NT2/D1 (cell line): ENCODE measurements at regions not wholly inside any gene's neighbourhood (a gene's known extent, or its start where the extent isn't known, plus 50 kb on each side); places are given as distances from the start of the nearest gene placed in this dataset.
"Not testable (repeated sequence)": the region's sequence is repeated elsewhere in the genome, so short reads cannot be mapped to it uniquely, and the experiment has no call there.

ENCODE experiments used
- DNase-seq: peaks from one replicate; pipeline ENCODE4 v3.0.0-alpha.2; 2011; ENCODE audit warnings: low read depth, low spot score
- H3K27me3 ChIP-seq: 2 replicates; pipeline ENCODE4 v1.6.0; 2011; ENCODE audit warnings: mild to moderate bottlenecking; ENCODE audit not compliant: insufficient read length, insufficient read depth
- H3K36me3 ChIP-seq: 2 replicates; pipeline ENCODE4 v1.6.1; 2011; ENCODE audit warnings: mild to moderate bottlenecking, low read length, mixed read lengths; ENCODE audit not compliant: insufficient read depth, insufficient read length
- H3K4me1 ChIP-seq: 2 replicates; pipeline ENCODE4 v1.5.1; 2011; ENCODE audit not compliant: insufficient read depth, insufficient read length
- H3K4me3 ChIP-seq: 2 replicates; pipeline ENCODE4 v1.5.1; 2011; ENCODE audit warnings: low read depth; ENCODE audit not compliant: insufficient read length
- H3K9ac ChIP-seq: 2 replicates; pipeline ENCODE4 v1.6.0; 2011; ENCODE audit warnings: low read depth; ENCODE audit not compliant: insufficient read length
- H3K9me3 ChIP-seq: 2 replicates; pipeline ENCODE4 v1.5.1; 2011; ENCODE audit warnings: mild to moderate bottlenecking, low read length; ENCODE audit not compliant: insufficient read depth
- SUZ12 ChIP-seq: IDR thresholded peaks from 2 replicates; pipeline ENCODE4 v1.6.1; 2011; ENCODE audit not compliant: insufficient read length, insufficient read depth; ENCODE audit errors: extremely low read depth
- YY1 ChIP-seq: IDR thresholded peaks from 2 replicates; pipeline ENCODE4 v1.6.1; 2011; ENCODE audit not compliant: insufficient read length, insufficient read depth
- ZNF274 ChIP-seq: IDR thresholded peaks from 2 replicates; pipeline ENCODE4 v1.6.1; 2011; ENCODE audit warnings: mild to moderate bottlenecking, low read depth, low read length

GRCh38 chr9:88872192-88872946 is 118.9 kb upstream of the S1PR3 start:
- DNase-seq = no peak
- no peaks in the 10 kb centered on the region for H3K4me1 ChIP-seq
- no peak for TF ChIP-seq SUZ12
- no peak for TF ChIP-seq YY1
- TF ChIP-seq ZNF274 = no peak
- H3K36me3 ChIP-seq = no peaks in the 10 kb centered on the region
- H3K4me3 ChIP-seq = no peak overlapping the region
- no peaks in the 10 kb centered on the region for H3K27me3 ChIP-seq
- no peaks in the 10 kb centered on the region for H3K9me3 ChIP-seq
- H3K9ac ChIP-seq = no peak overlapping the region

GRCh38 chr9:88873635-88874034 is 117.6 kb upstream of the S1PR3 start:
- no peaks in the 10 kb centered on the region for H3K27me3 ChIP-seq
- no peaks in the 10 kb centered on the region for H3K36me3 ChIP-seq
- no peak for DNase-seq
- H3K4me1 ChIP-seq = no peaks in the 10 kb centered on the region
- TF ChIP-seq SUZ12 (no peak), YY1 (no peak), ZNF274 (no peak)
- H3K9ac ChIP-seq = no peak overlapping the region
- H3K4me3 ChIP-seq = no peak overlapping the region
- H3K9me3 ChIP-seq = no peaks in the 10 kb centered on the region

DNA sequence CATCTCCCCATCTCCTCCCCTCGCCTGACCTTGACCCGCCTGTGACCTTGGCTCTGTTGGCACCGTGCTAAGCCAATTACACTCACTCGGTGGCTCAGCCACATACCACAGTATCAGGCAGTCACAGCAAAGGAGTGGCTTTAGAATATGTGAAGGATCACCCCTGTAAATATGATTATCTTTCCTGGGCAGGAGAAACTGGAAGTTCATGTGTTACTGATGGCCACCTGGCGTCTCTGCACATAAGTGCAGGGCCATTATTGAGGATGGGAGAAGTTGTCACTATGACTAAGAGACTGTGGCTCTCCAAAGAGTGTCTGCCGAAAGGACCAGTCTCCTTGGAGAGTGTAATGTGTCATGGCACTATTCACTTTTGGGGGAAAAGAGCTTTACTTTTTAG is 116.9 kb upstream of the S1PR3 start:
- Histone ChIP-seq H3K36me3 (no peaks in the 10 kb centered on the region), H3K9me3 (no peaks in the 10 kb centered on the region), H3K4me1 (no peaks in the 10 kb centered on the region), H3K27me3 (no peaks in the 10 kb centered on the region), H3K4me3 (no peak overlapping the region), H3K9ac (no peak overlapping the region)
- TF ChIP-seq SUZ12 (no peak), ZNF274 (no peak), YY1 (no peak)
- no peak for DNase-seq

DNA sequence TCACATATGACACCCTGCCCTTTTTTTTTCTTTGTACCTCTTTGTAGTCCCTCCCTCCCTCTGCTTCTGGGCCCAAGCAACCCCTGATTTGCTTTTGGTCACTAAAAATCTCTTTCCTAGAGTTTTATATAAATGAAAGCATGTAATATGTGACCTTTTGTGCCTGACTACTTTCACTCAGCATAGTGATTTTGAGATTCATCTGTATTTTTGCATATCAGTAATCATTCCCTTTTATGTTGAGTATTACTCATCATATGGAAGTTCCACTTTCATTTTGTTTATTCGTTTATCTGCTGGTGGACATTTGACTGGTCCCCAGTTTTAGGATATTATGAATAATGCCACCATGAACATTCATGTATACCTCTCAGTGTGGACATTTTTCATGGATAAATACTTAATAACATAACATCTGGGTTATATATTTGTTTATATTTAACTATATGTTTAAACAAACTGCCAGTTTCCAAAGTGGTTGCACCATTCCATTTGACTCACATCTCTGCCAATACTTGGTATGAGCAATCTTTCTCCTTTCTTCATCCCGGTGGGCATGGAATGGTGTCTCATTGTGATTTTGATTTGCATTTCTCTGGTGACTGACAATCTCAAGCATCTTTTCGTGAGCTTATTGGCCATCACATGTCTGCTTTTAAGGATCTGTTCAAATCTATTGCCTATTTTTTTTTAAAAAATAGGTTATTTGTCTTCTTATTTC is 115.7 kb upstream of the S1PR3 start:
- no peak overlapping the region for H3K9ac ChIP-seq
- no peaks in the 10 kb centered on the region for H3K27me3 ChIP-seq
- no peak for TF ChIP-seq ZNF274
- TF ChIP-seq YY1 = no peak
- no peak for TF ChIP-seq SUZ12
- no peaks in the 10 kb centered on the region for H3K9me3 ChIP-seq
- no peaks in the 10 kb centered on the region for H3K36me3 ChIP-seq
- no peaks in the 10 kb centered on the region for H3K4me1 ChIP-seq
- no peak overlapping the region for H3K4me3 ChIP-seq
- DNase-seq = no peak

GRCh38 chr9:88880199-88880598 is 111.1 kb upstream of the S1PR3 start:
- Histone ChIP-seq H3K9ac (no peak overlapping the region), H3K4me1 (no peaks in the 10 kb centered on the region), H3K36me3 (no peaks in the 10 kb centered on the region), H3K27me3 (no peaks in the 10 kb centered on the region), H3K9me3 (no peaks in the 10 kb centered on the region), H3K4me3 (no peak overlapping the region)
- no peak for DNase-seq
- TF ChIP-seq SUZ12 = no peak
- TF ChIP-seq YY1 = no peak
- no peak for TF ChIP-seq ZNF274

DNA sequence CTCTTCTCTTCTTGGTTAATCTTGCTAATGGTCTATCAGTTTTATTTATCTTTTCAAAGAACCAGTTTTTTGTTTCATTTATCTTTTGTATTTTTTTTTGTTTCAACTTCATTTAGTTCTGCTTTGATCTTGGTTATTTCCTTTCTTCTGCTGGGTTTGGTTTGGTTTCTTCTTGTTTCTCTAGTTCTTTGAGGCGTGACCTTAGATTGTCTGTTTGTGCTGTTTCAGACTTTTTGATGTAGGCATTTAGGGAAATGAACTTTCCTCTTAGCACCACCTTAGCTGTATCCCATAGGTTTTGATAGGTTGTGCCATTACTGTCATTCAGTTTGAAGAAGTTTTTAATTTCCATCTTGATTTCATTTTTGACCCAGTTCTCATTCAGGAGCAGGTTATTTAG is 107.0 kb upstream of the S1PR3 start:
- H3K9me3 ChIP-seq, H3K4me1 ChIP-seq, H3K36me3 ChIP-seq, H3K4me3 ChIP-seq, H3K9ac ChIP-seq, DNase-seq, H3K27me3 ChIP-seq: not testable (repeated sequence)

- not testable (repeated sequence) for H3K4me1 ChIP-seq, H3K36me3 ChIP-seq, H3K9ac ChIP-seq, H3K27me3 ChIP-seq, H3K4me3 ChIP-seq, DNase-seq, H3K9me3 ChIP-seq
Measured at GRCh38 chr9:88886762-88887161, 104.5 kb upstream of the S1PR3 start.
